KMS-11 (cell line): ENCODE measurements at regions not wholly inside any gene's neighbourhood (a gene's known extent, or its start where the extent isn't known, plus 50 kb on each side); places are given as distances from the start of the nearest gene placed in this dataset.

Experiments used
- H2AFZ ChIP-seq: fragments of 200-600 bp; sonication (generic); 2 replicates; pipeline ENCODE4 v1.6.1; 2016; ENCODE audit warnings: antibody characterized with exemption, mixed run types, low read depth
- H3K27ac ChIP-seq: fragments of 200-600 bp; sonication (generic); 2 replicates; pipeline ENCODE4 v1.6.1; 2016; ENCODE audit warnings: mild to moderate bottlenecking, mixed run types
- H3K27me3 ChIP-seq: fragments of 200-600 bp; sonication (generic); 2 replicates; pipeline ENCODE4 v1.6.1; 2017; ENCODE audit warnings: mild to moderate bottlenecking, low read depth, mixed run types, moderate library complexity; ENCODE audit not compliant: insufficient read depth
- H3K36me3 ChIP-seq: fragments of 200-600 bp; sonication (generic); 2 replicates; pipeline ENCODE4 v1.6.1; 2017; ENCODE audit warnings: mild to moderate bottlenecking, mixed run types; ENCODE audit not compliant: insufficient read depth
- H3K4me1 ChIP-seq: fragments of 200-600 bp; sonication (generic); 2 replicates; pipeline ENCODE4 v1.6.1; 2016; ENCODE audit warnings: mild to moderate bottlenecking, low read depth, mixed run types; ENCODE audit not compliant: poor library complexity, severe bottlenecking
- H3K4me2 ChIP-seq: fragments of 200-600 bp; sonication (generic); 2 replicates; pipeline ENCODE4 v1.7.0; 2016; ENCODE audit warnings: mild to moderate bottlenecking, mixed run types
- H3K4me3 ChIP-seq: fragments of 200-600 bp; sonication (generic); IDR thresholded peaks from 2 replicates; pipeline ENCODE4 v1.6.1; 2017; ENCODE audit warnings: low read depth, low read length, mixed read lengths; ENCODE audit not compliant: insufficient read depth
- H3K79me2 ChIP-seq: fragments of 200-600 bp; sonication (generic); 2 replicates; pipeline ENCODE4 v1.6.1; 2016; ENCODE audit warnings: low read depth, mixed run types; ENCODE audit not compliant: insufficient read depth
- H3K9ac ChIP-seq: fragments of 200-600 bp; sonication (generic); 2 replicates; pipeline ENCODE4 v1.6.1; 2016; ENCODE audit warnings: mild to moderate bottlenecking, mixed run types
- H4K20me1 ChIP-seq: fragments of 200-600 bp; sonication (generic); 2 replicates; pipeline ENCODE4 v1.6.1; 2016; ENCODE audit warnings: mild to moderate bottlenecking, mixed run types; ENCODE audit not compliant: insufficient read depth
- CTCF ChIP-seq: fragments of 200-600 bp; sonication (generic); conservative IDR thresholded peaks from 2 replicates; pipeline ENCODE4 v1.6.1; 2017; ENCODE audit warnings: low read depth, mild to moderate bottlenecking, antibody characterized with exemption, low read length, moderate library complexity, mixed read lengths

DNA sequence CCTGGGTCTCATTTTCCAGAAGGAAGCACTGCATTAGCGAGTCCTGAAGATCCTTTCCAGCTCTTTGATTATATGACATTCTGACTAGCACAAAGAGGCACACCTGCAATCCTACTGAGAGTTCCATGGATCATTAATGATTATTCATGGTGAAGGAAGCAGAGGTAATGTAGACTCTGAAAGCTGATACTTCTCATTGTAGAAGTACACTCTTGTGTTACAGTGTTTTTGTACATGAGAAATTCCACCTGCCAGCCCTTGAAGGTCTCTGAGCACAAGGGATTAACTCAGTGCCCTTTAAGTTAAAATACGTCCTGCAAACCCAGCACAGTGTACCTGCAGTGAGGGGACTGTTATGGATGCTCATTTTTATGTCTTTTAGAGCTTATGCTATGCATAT is 558.8 kb upstream of the FBXO33 start:
- H3K27me3 ChIP-seq = no peaks in the 10 kb centered on the region
- TF ChIP-seq CTCF = no peak
- H3K4me2 ChIP-seq = no peak overlapping the region
- no peaks in the 10 kb centered on the region for H3K36me3 ChIP-seq
- no peak overlapping the region for H2AFZ ChIP-seq
- no peaks in the 10 kb centered on the region for H3K4me1 ChIP-seq
- no peaks in the 10 kb centered on the region for H4K20me1 ChIP-seq
- H3K27ac ChIP-seq = no peak overlapping the region
- H3K79me2 ChIP-seq = no peaks in the 10 kb centered on the region
- H3K4me3 ChIP-seq = no peak overlapping the region
- H3K9ac ChIP-seq = no peak overlapping the region

- Histone ChIP-seq H3K36me3 (no peaks in the 10 kb centered on the region), H3K9ac (no peak overlapping the region), H3K79me2 (no peaks in the 10 kb centered on the region), H3K4me3 (no peak overlapping the region), H3K27me3 (no peaks in the 10 kb centered on the region), H2AFZ (no peak overlapping the region), H3K4me2 (no peak overlapping the region), H4K20me1 (no peaks in the 10 kb centered on the region), H3K27ac (no peak overlapping the region), H3K4me1 (no peaks in the 10 kb centered on the region)
- TF ChIP-seq CTCF = peak; percentile 36; the same call in 1 of the 2 replicates
These were observed 556.7 kb upstream of the FBXO33 start for GRCh38 chr14:39988939-39989338.

GRCh38 chr14:39984323-39984722 is 552.1 kb upstream of the FBXO33 start:
- Histone ChIP-seq H3K79me2 (no peaks in the 10 kb centered on the region), H3K36me3 (no peaks in the 10 kb centered on the region), H3K4me2 (no peak overlapping the region), H2AFZ (no peak overlapping the region), H3K4me3 (no peak overlapping the region), H3K27me3 (no peaks in the 10 kb centered on the region), H3K4me1 (no peaks in the 10 kb centered on the region), H4K20me1 (no peaks in the 10 kb centered on the region), H3K27ac (no peak overlapping the region), H3K9ac (no peak overlapping the region)
- TF ChIP-seq CTCF = no peak

GRCh38 chr14:39977198-39977597 is 545.0 kb upstream of the FBXO33 start:
- H3K27ac ChIP-seq = no peak overlapping the region
- H3K4me2 ChIP-seq = no peak overlapping the region

More at GRCh38 chr14:39977198-39977597, 545.0 kb upstream of the FBXO33 start:
- TF ChIP-seq CTCF = no peak
- Histone ChIP-seq H2AFZ (no peak overlapping the region), H3K79me2 (no peaks in the 10 kb centered on the region), H3K4me1 (no peaks in the 10 kb centered on the region), H3K27me3 (no peaks in the 10 kb centered on the region), H4K20me1 (no peaks in the 10 kb centered on the region), H3K9ac (no peak overlapping the region), H3K36me3 (no peaks in the 10 kb centered on the region), H3K4me3 (no peak overlapping the region)
